HepG2 (cell line): ENCODE measurements at regions not wholly inside any gene's neighbourhood (a gene's known extent, or its start where the extent isn't known, plus 50 kb on each side); places are given as distances from the start of the nearest gene placed in this dataset.

ENCODE experiments used
- BCL3 ChIP-seq: sonication (generic); formaldehyde crosslinking; IDR thresholded peaks from 2 replicates; pipeline ENCODE4 v1.5.1; 2020; ENCODE audit warnings: mild to moderate bottlenecking, missing genetic modification reagents, moderate library complexity
- CHCHD3 ChIP-seq: sonication (generic); formaldehyde crosslinking; IDR thresholded peaks from 2 replicates; pipeline ENCODE4 v1.8.0; 2022; ENCODE audit warnings: mild to moderate bottlenecking, missing genetic modification reagents, moderate library complexity
- ELF4 ChIP-seq: sonication (generic); formaldehyde crosslinking; IDR thresholded peaks from 2 replicates; pipeline ENCODE4 v1.5.0; 2020; ENCODE audit warnings: missing genetic modification reagents, mild to moderate bottlenecking, moderate library complexity, borderline replicate concordance
- HOXA9 ChIP-seq: sonication (generic); formaldehyde crosslinking; IDR thresholded peaks from 2 replicates; pipeline ENCODE4 v1.8.1; 2022; ENCODE audit warnings: missing genetic modification reagents, mild to moderate bottlenecking, moderate library complexity, borderline replicate concordance
- ISL2 ChIP-seq: sonication (generic); formaldehyde crosslinking; IDR thresholded peaks from 2 replicates; pipeline ENCODE4 v1.5.0; 2020; ENCODE audit warnings: missing genetic modification reagents
- POLR2A ChIP-seq, 2 experiments: IDR thresholded peaks; 2 replicates each; pipeline ENCODE4 v1.6.1; 2011; ENCODE audit warnings: low read depth in 2 of 2, low read length in 2 of 2, mild to moderate bottlenecking in 1 of 2, moderate library complexity in 1 of 2; ENCODE audit not compliant: insufficient read depth in 1 of 2
- POLR2AphosphoS2 ChIP-seq: IDR thresholded peaks from 2 replicates; pipeline ENCODE4 v1.6.1; 2011; ENCODE audit warnings: low read depth, low read length, improper control_type of control experiment
- REST ChIP-seq, 2 experiments: IDR thresholded peaks; 2 replicates each; pipeline ENCODE4 v1.6.1; 2011 to 2012; ENCODE audit warnings: low read length in 2 of 2, borderline replicate concordance in 1 of 2, low read depth in 1 of 2, mild to moderate bottlenecking in 1 of 2, moderate library complexity in 1 of 2

- TF ChIP-seq BCL3 (CRISPR knock-in tag), result no peak
- TF ChIP-seq CHCHD3 (CRISPR knock-in tag), result no peak
- no peak for TF ChIP-seq ELF4 (CRISPR knock-in tag)
- no peak for TF ChIP-seq POLR2A (IDR thresholded peaks at IDR 0.05; ENCODE audit: insufficient read depth in 1 of 2, low read depth in 2 of 2, low read length in 2 of 2)
- no peak for TF ChIP-seq REST (IDR thresholded peaks at IDR 0.05; ENCODE audit: borderline replicate concordance in 1 of 2, low read depth in 1 of 2, low read length in 2 of 2)
- no peak for TF ChIP-seq HOXA9
- TF ChIP-seq ISL2, result no peak
- TF ChIP-seq POLR2AphosphoS2, result no peak
Measured at GRCh38 chr12:129964826-129965457, 61.1 kb upstream of the TMEM132D start.
